ENCODE measurements at regions not wholly inside any gene's neighbourhood (a gene's known extent, or its start where the extent isn't known, plus 50 kb on each side); places are given as distances from the start of the nearest gene placed in this dataset.

GRCh38 chr10:130242513-130242912 is 106.3 kb downstream of the GLRX3 start:
- TF ChIP-seq CTCF (IDR thresholded peaks at IDR 0.05) (no peak), POLR2A (IDR thresholded peaks at IDR 0.05) (no peak)
